Thymus (tissue), 11 donors: ENCODE measurements at regions not wholly inside any gene's neighbourhood (a gene's known extent, or its start where the extent isn't known, plus 50 kb on each side); places are given as distances from the start of the nearest gene placed in this dataset.
"Not testable (repeated sequence)": the region's sequence is repeated elsewhere in the genome, so short reads cannot be mapped to it uniquely, and the experiment has no call there.

Experiments used
- DNase-seq, 9 donors: peaks; one replicate each; pipeline ENCODE4 v3.0.0-alpha.2; 2013; ENCODE audit warnings: low spot score in 9 of 9, low read depth in 6 of 9, missing footprints in 1 of 9
- H3K27ac ChIP-seq, 2 donors: one replicate each; pipeline ENCODE4 v1.5.1; 2013; ENCODE audit warnings: control low read depth in 1 of 2, low read depth in 1 of 2, low read length in 1 of 2, mild to moderate bottlenecking in 1 of 2, moderate library complexity in 1 of 2
- H3K27me3 ChIP-seq, 2 donors: one replicate each; pipeline ENCODE4 v1.5.1; 2013; ENCODE audit warnings: low read length in 1 of 2; ENCODE audit not compliant: control insufficient read depth in 2 of 2, insufficient read depth in 1 of 2
- H3K36me3 ChIP-seq, 2 donors: one replicate each; pipeline ENCODE4 v1.5.1; 2013; ENCODE audit warnings: low read length in 1 of 2, mild to moderate bottlenecking in 1 of 2, moderate library complexity in 1 of 2; ENCODE audit not compliant: control insufficient read depth in 2 of 2, insufficient read depth in 2 of 2
- H3K4me1 ChIP-seq, 2 donors: one replicate each; pipeline ENCODE4 v1.5.1; 2013; ENCODE audit warnings: low read length in 2 of 2; ENCODE audit not compliant: control insufficient read depth in 2 of 2, insufficient read depth in 2 of 2
- H3K4me3 ChIP-seq, 2 donors: one replicate each; pipeline ENCODE4 v1.5.1; 2013; ENCODE audit warnings: low read length in 2 of 2, control low read depth in 1 of 2, mild to moderate bottlenecking in 1 of 2
- H3K9me3 ChIP-seq, 2 donors: one replicate each; pipeline ENCODE4 v1.5.1; 2013; ENCODE audit warnings: low read length in 1 of 2, mild to moderate bottlenecking in 1 of 2; ENCODE audit not compliant: control insufficient read depth in 2 of 2, insufficient read depth in 1 of 2
- WGBS: extraction: QIAGEN DNeasy Blood & Tissue Kit; methylation state at CpG from one replicate; pipeline ENCODE4 v1.1.7; 2013; 5-methylcytosine and 5-hydroxymethylcytosine counted together
- donor health status: healthy.

DNA sequence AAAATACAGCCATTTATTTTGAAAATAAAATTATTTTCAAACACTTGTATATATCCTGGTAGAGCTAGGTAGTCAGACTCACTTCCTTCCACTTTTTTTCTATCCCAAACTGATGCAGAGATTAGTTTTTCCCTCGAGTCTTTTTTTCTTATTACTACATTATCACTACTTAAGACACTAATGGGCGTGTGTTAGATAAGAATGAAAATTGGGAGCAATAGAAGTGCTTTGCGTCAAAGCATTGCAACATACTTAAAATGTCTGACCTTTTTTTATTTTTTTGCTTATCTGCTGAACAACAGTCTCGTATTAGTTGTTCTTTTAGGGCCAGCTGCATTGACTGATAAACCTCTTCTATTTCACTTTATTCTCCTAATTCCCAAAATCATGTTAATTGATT lies 1278.7 kb downstream of the CDH12 start:
- no peaks in the 10 kb centered on the region for H3K27me3 ChIP-seq
- no peak overlapping the region for H3K27ac ChIP-seq
- H3K36me3 ChIP-seq, result no peaks in the 10 kb centered on the region
- H3K4me1 ChIP-seq, result no peaks in the 10 kb centered on the region
- 89% methylated on average over 4 of the region's 4 CpGs for WGBS
- DNase-seq, result no peak
- H3K4me3 ChIP-seq, result no peak overlapping the region
- no peaks in the 10 kb centered on the region for H3K9me3 ChIP-seq

DNA sequence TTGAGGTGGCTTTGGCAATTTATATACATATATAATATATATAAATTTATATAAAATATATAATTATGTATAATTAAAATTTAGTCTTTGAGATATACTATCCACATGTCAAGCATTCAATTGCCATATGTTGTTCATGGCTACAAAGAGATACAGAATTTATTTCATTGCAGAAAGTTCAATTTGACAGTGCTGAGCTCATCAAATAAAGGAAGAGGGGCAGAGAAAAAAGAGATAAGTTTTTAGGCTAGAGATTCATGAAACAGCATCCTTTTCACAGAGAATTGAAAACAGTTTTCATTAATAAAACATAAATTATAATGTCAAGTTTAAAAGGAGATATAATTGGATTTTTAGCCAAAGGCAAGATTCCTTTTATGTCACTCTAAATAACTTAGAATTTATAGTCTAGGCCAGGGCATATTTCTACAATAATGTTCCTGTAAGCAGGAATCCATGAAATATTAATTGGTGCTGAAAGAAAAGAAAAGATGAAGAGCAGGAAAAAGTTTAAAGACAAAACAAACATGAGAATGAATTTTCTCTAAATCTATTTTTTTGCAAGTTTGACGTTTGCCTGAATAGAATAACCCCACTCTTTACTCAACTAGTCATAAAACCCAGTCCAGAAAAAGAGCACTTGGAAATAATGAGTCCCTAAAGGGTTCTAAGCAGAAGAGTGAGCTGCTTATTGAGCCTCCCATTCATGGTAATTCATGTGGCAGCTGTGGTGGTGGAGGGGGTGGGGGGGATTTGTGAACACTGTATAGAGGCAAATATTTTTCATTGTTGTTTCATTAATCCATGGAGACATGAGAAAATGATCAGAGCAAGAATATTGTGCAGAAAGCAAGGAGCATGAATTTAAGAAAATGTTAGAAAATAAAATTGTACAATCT lies 1279.5 kb downstream of the CDH12 start:
- no peak for DNase-seq
- Histone ChIP-seq H3K9me3 (no peaks in the 10 kb centered on the region), H3K4me1 (no peaks in the 10 kb centered on the region), H3K27me3 (no peaks in the 10 kb centered on the region), H3K27ac (no peak overlapping the region), H3K36me3 (no peaks in the 10 kb centered on the region), H3K4me3 (no peak overlapping the region)
- 93% methylated on average over 1 of the region's 1 CpG for WGBS

DNA sequence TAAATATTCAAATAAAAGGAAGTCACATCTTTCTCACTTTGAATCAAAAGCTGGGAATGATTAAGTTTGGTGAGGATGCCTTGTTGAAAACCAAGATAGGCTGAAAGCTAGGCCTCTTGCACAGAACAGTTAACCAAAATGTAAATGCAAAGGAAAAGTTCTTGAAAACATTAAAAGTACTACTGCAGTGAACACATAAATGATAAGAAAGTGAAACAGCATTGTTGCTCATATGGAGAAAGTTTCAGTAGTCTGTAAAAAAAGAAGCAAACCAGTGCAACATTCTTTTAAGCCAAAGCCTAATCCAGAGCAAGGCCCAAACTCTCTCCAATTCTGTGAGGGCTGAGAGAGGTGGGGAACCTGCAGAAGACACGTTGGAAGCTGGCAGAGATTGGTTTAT lies 1281.9 kb downstream of the CDH12 start:
- 79% methylated on average over 1 of the region's 1 CpG for WGBS
- not testable (repeated sequence) for H3K9me3 ChIP-seq, H3K4me1 ChIP-seq, H3K27me3 ChIP-seq, DNase-seq, H3K27ac ChIP-seq, H3K36me3 ChIP-seq, H3K4me3 ChIP-seq

DNA sequence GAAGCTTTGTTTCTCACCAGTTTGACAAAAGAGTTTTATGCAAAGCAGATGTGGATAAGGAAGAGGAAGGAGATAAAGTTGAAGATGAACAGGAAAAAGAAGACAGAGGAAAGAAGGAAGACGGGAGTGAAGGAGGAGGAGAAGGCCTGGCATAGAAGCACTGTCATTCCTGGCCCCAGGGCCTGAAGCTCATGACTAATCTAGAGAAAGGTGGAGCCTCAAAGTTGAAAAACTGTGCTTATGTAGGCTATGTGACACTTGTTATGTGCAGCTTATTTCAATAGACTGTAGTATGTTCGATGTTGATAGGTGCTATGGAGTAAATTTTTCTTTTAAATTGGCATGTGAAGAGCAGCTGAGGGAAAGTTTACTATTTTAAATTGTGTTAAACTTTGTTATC lies 1294.0 kb downstream of the CDH12 start:
- WGBS, result 94% methylated on average over 2 of the region's 2 CpGs
- not testable (repeated sequence) for H3K36me3 ChIP-seq, H3K27me3 ChIP-seq, H3K9me3 ChIP-seq, DNase-seq, H3K4me1 ChIP-seq, H3K27ac ChIP-seq, H3K4me3 ChIP-seq

DNA sequence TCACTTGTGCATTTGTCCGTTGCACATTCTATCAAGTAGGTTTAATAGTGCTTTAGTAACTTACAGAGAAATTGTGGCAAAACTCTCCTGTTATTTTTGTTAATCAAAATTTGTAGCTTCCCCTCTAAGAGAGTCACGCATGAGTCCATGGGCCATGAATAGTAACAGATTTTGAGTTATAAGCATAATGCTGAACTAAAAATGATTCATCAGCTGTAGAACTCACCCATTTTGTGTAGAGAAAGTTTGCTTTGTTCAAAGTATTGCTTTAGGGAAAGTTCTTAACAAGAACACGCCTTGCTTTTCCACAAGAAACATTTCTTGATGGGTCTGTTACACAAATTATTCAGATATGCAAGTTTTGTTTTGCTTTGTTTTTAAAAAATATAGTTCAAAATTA lies 1300.9 kb downstream of the CDH12 start:
- not testable (repeated sequence) for H3K27me3 ChIP-seq, H3K4me1 ChIP-seq, DNase-seq, H3K4me3 ChIP-seq, H3K9me3 ChIP-seq, H3K27ac ChIP-seq, H3K36me3 ChIP-seq
- WGBS, result 98% methylated on average over 2 of the region's 3 CpGs

DNA sequence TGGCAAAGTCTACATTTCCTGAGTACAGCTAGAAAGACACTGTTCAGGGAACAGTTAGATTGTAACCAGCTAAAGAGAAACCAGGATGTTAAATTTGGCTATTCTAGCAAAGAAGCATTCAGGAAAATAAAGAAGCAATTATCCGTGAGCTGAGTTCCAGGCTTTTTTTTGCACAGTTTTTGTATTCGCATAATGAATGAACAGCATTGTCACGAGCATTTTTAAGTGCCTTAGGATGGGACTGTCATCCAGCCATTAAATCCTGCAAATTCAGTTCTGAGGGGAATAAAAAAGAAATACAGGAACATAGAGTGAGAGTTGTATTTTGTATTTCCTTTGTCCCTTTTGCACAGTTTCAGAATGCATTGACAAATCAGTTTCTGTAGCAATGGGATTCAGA lies 1302.2 kb downstream of the CDH12 start:
- not testable (repeated sequence) for H3K36me3 ChIP-seq, H3K27ac ChIP-seq, H3K4me1 ChIP-seq, H3K9me3 ChIP-seq, H3K27me3 ChIP-seq, DNase-seq, H3K4me3 ChIP-seq
- WGBS, result 99% methylated on average over 3 of the region's 3 CpGs

DNA sequence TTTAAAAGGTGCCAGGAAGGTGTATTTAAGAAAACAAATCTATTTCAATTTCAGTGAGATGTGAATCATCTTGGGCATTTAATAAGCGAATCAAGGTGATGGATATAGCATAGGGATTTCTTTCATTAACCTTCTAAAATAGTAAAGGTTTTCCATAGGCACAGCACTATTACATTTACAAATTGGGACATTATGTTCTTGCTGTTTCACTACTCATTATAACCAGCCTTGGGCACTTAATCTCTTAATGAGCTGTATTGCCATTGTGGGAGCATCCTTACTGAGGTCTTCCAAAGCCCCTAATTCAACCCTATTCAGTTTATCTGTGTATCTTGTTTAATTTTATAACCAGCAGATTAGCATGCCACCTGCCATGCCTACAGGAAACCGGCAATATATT lies 1305.5 kb downstream of the CDH12 start:
- not testable (repeated sequence) for H3K36me3 ChIP-seq, DNase-seq, H3K9me3 ChIP-seq, H3K4me1 ChIP-seq, H3K27me3 ChIP-seq, H3K27ac ChIP-seq, H3K4me3 ChIP-seq
- 98% methylated on average over 2 of the region's 2 CpGs for WGBS

DNA sequence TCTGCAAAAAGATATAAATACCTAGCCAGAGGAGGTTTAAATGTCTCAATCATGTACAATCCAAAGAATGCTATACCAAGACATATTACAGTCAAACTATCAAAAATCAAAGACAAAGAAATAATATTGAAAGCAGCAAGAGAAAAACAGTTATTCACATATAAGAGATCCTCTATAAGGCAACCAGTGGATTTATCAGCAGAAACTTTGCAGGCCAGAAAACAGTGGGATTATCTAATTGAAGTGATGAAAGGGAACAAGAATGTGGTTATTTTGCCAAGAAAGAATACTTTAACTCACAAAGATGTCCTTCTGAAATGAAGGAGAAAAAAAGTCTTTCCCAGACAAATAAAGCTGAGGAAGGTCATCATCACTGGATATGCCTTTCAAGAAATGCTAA lies 1318.0 kb downstream of the CDH12 start:
- DNase-seq, H3K36me3 ChIP-seq, H3K9me3 ChIP-seq, H3K4me3 ChIP-seq, H3K4me1 ChIP-seq, H3K27ac ChIP-seq, H3K27me3 ChIP-seq: not testable (repeated sequence)

DNA sequence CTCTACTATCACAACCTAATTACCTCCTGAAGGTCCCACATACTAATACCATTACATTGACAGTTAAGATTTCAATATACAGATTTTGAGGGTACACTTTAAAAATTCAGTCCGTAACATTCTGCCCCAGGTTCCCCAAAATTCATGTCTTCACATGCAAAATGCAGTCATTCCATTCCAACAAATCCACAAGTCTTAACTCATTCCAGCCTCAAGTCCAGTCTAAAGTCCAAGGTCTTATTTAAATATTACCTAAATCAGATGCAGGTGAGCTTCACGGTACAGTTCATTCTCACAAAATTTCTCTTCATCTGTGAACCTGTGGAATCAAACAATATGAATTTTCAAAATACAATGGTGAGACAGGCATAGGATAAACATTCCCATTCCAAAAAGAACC lies 1332.0 kb downstream of the CDH12 start:
- H3K4me3 ChIP-seq, H3K36me3 ChIP-seq, H3K9me3 ChIP-seq, DNase-seq, H3K27ac ChIP-seq, H3K27me3 ChIP-seq, H3K4me1 ChIP-seq: not testable (repeated sequence)
- WGBS, result 100% methylated on average over 2 of the region's 2 CpGs
